ENCODE measurements at regions not wholly inside any gene's neighbourhood (a gene's known extent, or its start where the extent isn't known, plus 50 kb on each side); places are given as distances from the start of the nearest gene placed in this dataset.

DNA sequence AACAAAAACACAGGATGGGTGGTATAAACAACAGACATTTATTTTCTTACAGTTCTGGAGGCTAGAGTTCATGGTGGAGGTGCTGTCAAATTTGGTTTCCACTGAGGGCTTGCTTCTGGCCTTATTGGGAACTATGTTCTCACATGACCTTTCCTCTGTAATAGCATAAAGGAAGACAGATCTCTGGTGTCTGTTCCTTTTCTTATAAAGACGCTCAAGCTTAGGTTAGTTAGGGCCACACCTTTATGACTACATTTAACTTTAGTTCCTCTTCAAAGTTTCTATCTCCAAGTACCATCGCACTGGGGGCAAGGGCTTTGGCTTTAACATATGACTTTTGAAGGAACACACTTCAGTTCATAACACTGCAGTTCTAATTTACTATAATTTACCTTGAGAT is 543.8 kb upstream of the CPEB2 start:
- Histone ChIP-seq H3K4me3 (ENCODE audit: low read depth in 2 of 2, low read length in 1 of 2) (no peak overlapping the region), H2AFZ (ENCODE audit: low read depth) (no peak overlapping the region), H3K27me3 (ENCODE audit: insufficient read depth) (no peaks in the 10 kb centered on the region), H3K9me2 (no peaks in the 10 kb centered on the region), H3K9ac (no peak overlapping the region), H3K79me2 (ENCODE audit: insufficient read depth) (no peaks in the 10 kb centered on the region), H3F3A (replicated peaks; ENCODE audit: insufficient read depth) (no peaks in the 10 kb centered on the region), H3K27ac (ENCODE audit: low read depth in 2 of 2, low read length in 1 of 2) (no peak overlapping the region), H3K4me1 (ENCODE audit: control insufficient read depth in 1 of 2, insufficient read depth in 2 of 2, low read depth in 1 of 2, low read length in 1 of 2) (no peaks in the 10 kb centered on the region), H3K4me2 (no peak overlapping the region), H4K20me1 (ENCODE audit: insufficient read depth) (no peaks in the 10 kb centered on the region), H3K9me3 (no peaks in the 10 kb centered on the region), H3K36me3 (replicated peaks in 1 of 2; ENCODE audit: control insufficient read depth in 1 of 2, insufficient read depth in 2 of 2, low read length in 1 of 2) (no peaks in the 10 kb centered on the region)
- POLR2A ChIA-PET: no interaction called here
- 41% methylated on average over 2 of the region's 2 CpGs for WGBS (ENCODE audit: low lambda C conversion rate)
- CTCF ChIA-PET: no interaction called here
- no peak for TF ChIP-seq EP300 (IDR thresholded peaks at IDR 0.05; ENCODE audit: borderline replicate concordance in 1 of 2, low read depth in 1 of 2, low read length in 1 of 2)
- TF ChIP-seq SMC3 (IDR thresholded peaks at IDR 0.05; ENCODE audit: low read depth, low read length): no peak
- no peak for TF ChIP-seq TEAD4 (IDR thresholded peaks at IDR 0.05; ENCODE audit: borderline replicate concordance, insufficient read depth)
- TF ChIP-seq NFIC (IDR thresholded peaks at IDR 0.05; ENCODE audit: borderline replicate concordance): no peak
- TF ChIP-seq TAF1 (IDR thresholded peaks at IDR 0.05; ENCODE audit: borderline replicate concordance, low read depth, low read length): no peak
- TF ChIP-seq, protein P1, sequence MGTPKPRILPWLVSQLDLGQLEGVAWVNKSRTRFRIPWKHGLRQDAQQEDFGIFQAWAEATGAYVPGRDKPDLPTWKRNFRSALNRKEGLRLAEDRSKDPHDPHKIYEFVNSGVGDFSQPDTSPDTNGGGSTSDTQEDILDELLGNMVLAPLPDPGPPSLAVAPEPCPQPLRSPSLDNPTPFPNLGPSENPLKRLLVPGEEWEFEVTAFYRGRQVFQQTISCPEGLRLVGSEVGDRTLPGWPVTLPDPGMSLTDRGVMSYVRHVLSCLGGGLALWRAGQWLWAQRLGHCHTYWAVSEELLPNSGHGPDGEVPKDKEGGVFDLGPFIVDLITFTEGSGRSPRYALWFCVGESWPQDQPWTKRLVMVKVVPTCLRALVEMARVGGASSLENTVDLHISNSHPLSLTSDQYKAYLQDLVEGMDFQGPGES (IDR thresholded peaks at IDR 0.05; ENCODE audit: low read depth, low read length): no peak
- TF ChIP-seq MXI1 (IDR thresholded peaks at IDR 0.05; ENCODE audit: low read depth, low read length): no peak
- no peak for TF ChIP-seq RFX5 (IDR thresholded peaks at IDR 0.05; ENCODE audit: low read length)
- no peak for TF ChIP-seq YY1 (IDR thresholded peaks at IDR 0.05; ENCODE audit: low read depth)
- no peak for DNase-seq

DNA sequence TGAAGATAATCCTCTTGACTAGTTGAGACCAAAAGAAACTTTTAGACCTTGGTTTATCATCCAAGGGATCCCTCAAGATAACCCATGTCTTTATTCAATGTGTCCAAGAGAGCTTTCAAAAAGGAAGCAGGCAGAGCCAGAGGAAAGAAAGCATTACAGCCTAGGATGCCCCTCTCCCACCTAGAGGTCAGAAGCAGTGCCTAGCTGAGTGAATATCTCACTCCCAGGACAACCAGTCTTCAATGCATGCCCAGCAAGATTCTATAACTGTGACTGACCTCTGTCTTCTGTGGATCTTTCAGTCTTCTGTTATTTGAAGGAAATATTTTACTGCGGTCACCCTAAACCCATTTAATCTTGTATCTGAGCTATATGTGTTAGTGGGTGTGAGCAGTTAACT is 537.2 kb upstream of the CPEB2 start:
- no peaks in the 10 kb centered on the region for H3K9me3 ChIP-seq
- H3K27me3 ChIP-seq (ENCODE audit: insufficient read depth): no peaks in the 10 kb centered on the region
- ChIA-PET CTCF (interaction anchor here (0.7 kb wide), 1 partner anchor 887 kb away, joined by 3 read pairs; no protein-coding TSS in a partner anchor), POLR2A (no interaction called here)
- TF ChIP-seq, protein P1 (IDR thresholded peaks at IDR 0.05; ENCODE audit: low read depth, low read length): no peak
- TF ChIP-seq RFX5 (IDR thresholded peaks at IDR 0.05; ENCODE audit: low read length) (no peak), YY1 (IDR thresholded peaks at IDR 0.05; ENCODE audit: low read depth) (no peak), RCOR1 (IDR thresholded peaks at IDR 0.05; ENCODE audit: low read length) (no peak)
- TF ChIP-seq, protein P2, sequence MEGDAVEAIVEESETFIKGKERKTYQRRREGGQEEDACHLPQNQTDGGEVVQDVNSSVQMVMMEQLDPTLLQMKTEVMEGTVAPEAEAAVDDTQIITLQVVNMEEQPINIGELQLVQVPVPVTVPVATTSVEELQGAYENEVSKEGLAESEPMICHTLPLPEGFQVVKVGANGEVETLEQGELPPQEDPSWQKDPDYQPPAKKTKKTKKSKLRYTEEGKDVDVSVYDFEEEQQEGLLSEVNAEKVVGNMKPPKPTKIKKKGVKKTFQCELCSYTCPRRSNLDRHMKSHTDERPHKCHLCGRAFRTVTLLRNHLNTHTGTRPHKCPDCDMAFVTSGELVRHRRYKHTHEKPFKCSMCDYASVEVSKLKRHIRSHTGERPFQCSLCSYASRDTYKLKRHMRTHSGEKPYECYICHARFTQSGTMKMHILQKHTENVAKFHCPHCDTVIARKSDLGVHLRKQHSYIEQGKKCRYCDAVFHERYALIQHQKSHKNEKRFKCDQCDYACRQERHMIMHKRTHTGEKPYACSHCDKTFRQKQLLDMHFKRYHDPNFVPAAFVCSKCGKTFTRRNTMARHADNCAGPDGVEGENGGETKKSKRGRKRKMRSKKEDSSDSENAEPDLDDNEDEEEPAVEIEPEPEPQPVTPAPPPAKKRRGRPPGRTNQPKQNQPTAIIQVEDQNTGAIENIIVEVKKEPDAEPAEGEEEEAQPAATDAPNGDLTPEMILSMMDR (IDR thresholded peaks at IDR 0.05): no peak
- H3K4me1 ChIP-seq (ENCODE audit: control insufficient read depth in 1 of 2, insufficient read depth in 2 of 2, low read depth in 1 of 2, low read length in 1 of 2): no peaks in the 10 kb centered on the region
- no peaks in the 10 kb centered on the region for H3K36me3 ChIP-seq (replicated peaks in 1 of 2; ENCODE audit: control insufficient read depth in 1 of 2, insufficient read depth in 2 of 2, low read length in 1 of 2)
- H3K4me3 ChIP-seq (ENCODE audit: low read depth in 2 of 2, low read length in 1 of 2): no peak overlapping the region
- no peak for DNase-seq
- H3K27ac ChIP-seq (ENCODE audit: low read depth in 2 of 2, low read length in 1 of 2): no peak overlapping the region
- H4K20me1 ChIP-seq (ENCODE audit: insufficient read depth): no peaks in the 10 kb centered on the region
- H3K9me2 ChIP-seq: no peaks in the 10 kb centered on the region
- H3F3A ChIP-seq (replicated peaks; ENCODE audit: insufficient read depth): no peaks in the 10 kb centered on the region
- WGBS (ENCODE audit: low lambda C conversion rate): 70% methylated on average over 1 of the region's 1 CpG
- H3K4me2 ChIP-seq: no peak overlapping the region
- no peak overlapping the region for H3K9ac ChIP-seq
- H2AFZ ChIP-seq (ENCODE audit: low read depth): no peak overlapping the region
- no peaks in the 10 kb centered on the region for H3K79me2 ChIP-seq (ENCODE audit: insufficient read depth)

Data from SK-N-SH (cell line).